ENCODE measurements at regions not wholly inside any gene's neighbourhood (a gene's known extent, or its start where the extent isn't known, plus 50 kb on each side); places are given as distances from the start of the nearest gene placed in this dataset.

DNA sequence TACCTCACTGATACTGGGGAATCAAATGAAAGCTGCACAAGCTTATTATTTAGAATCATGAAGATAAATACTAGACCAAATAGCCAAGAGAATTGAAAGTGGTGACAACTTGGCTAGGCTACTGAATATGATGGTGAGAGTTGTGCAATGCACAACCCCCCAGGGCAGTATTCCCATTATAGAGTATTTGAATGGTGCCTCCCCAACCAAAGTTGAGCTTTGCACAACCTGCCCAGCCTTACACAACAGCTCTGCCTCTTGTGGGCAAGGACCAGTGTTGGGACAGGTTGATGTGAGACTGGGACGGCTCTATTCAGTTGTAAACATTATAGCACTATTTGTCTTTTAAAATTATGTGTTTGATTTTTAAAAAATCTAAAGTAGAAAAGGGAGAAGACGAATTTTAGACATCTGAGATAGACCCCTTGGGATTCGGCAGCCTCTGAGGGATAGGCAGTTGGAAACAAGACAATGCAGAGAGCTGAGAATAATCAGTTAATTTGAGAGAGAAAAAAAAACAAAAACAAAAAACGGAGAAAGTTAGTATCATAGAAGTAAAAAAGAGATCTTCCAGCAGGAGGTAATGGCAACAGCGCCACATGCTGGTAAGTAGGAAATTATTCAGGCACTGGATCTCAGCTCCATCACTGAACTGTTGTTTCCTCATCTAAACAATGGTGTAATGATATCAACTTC lies 91.0 kb upstream of the KCNA3 start:
- Histone ChIP-seq H3K36me3 (ENCODE audit: insufficient read depth, low read length) (no peaks in the 10 kb centered on the region), H3K27me3 (ENCODE audit: insufficient read depth, low read length) (peaks cover 4% of the 10 kb centered on the region; the same call in 1 of the 2 replicates), H3K9ac (ENCODE audit: low read depth, low read length) (no peak overlapping the region), H3K4me3 (ENCODE audit: low read length) (no peak overlapping the region), H3K4me1 (ENCODE audit: insufficient read depth, low read length) (no peaks in the 10 kb centered on the region; the same call in 1 of the 2 replicates), H3K27ac (ENCODE audit: low read depth, low read length) (no peak overlapping the region), H3K9me3 (ENCODE audit: insufficient read depth, low read depth, low read length) (no peaks in the 10 kb centered on the region)
- 31% methylated on average over 4 of the region's 5 CpGs for WGBS

DNA sequence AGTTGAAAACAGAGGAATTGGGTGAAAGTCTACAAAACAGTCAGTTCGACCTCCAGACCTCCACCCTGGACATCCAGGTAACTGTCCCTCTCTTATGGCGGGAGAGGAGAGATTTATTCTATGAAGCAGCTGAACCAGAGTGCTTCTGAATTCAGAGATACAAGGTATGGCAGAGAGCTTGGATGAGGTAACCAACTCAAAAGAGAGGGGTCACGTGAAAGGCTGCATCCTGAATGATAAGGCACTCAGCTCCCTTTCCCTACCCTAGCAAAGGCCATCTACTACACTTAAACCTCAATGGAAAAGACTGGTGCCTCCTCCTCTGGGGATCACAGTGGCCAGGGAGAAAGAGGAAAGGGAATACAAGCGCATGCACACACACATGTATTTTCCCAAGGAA lies 88.4 kb upstream of the KCNA3 start:
- WGBS, result 81% methylated on average over 3 of the region's 4 CpGs
- Histone ChIP-seq H3K27me3 (ENCODE audit: insufficient read depth, low read length) (peaks cover 4% of the 10 kb centered on the region; the same call in 1 of the 2 replicates), H3K36me3 (ENCODE audit: insufficient read depth, low read length) (no peaks in the 10 kb centered on the region), H3K9ac (ENCODE audit: low read depth, low read length) (no peak overlapping the region), H3K27ac (ENCODE audit: low read depth, low read length) (no peak overlapping the region), H3K4me3 (ENCODE audit: low read length) (no peak overlapping the region), H3K4me1 (ENCODE audit: insufficient read depth, low read length) (no peaks in the 10 kb centered on the region; the same call in 1 of the 2 replicates), H3K9me3 (ENCODE audit: insufficient read depth, low read depth, low read length) (no peaks in the 10 kb centered on the region)

DNA sequence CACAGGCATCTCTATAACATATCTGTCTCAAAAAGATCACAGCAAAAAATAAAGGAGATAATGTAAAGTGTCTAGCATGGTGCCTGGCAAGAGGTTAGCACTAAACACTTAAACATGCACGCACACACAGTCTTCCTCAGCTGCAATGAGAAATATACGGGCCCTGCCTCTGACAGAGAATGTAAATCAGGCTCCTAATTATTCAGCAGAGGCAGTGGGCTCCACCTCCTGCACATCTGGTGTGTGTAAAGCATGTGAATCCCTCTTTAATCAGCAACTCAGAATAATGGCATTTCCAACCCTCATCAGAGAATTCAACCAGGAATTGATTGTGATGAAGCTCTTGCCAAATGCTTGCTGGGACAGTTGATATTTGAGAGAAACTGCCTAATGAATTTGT lies 85.6 kb upstream of the KCNA3 start:
- H3K27ac ChIP-seq (ENCODE audit: low read depth, low read length), result no peak overlapping the region
- no peaks in the 10 kb centered on the region for H3K4me1 ChIP-seq (ENCODE audit: insufficient read depth, low read length)
- H3K4me3 ChIP-seq (ENCODE audit: low read length), result no peak overlapping the region
- no peaks in the 10 kb centered on the region for H3K9me3 ChIP-seq (ENCODE audit: insufficient read depth, low read depth, low read length)
- H3K27me3 ChIP-seq (ENCODE audit: insufficient read depth, low read length), result no peaks in the 10 kb centered on the region
- no peak overlapping the region for H3K9ac ChIP-seq (ENCODE audit: low read depth, low read length)
- no peaks in the 10 kb centered on the region for H3K36me3 ChIP-seq (ENCODE audit: insufficient read depth, low read length)
- WGBS, result 72% methylated on average over 2 of the region's 2 CpGs

DNA sequence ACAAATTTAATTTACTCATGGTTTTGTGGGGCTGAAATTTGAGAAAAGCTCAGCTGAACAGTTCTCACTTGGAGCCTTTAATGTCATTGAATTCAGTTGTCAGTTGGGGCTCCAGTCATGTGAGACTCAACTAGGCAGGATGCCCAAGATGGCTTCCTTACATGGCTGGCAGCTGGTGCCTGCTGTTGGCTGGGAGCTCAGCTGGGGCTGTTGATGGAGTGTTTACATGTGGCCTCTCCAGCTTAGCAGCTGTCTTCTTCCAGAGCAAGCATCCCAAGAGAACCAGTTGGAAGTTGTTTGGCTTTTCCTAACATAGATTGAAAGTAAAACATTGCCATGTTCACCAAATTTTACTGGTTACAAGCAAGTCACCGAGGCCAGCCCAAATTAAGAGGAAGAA lies 81.8 kb upstream of the KCNA3 start:
- Histone ChIP-seq H3K4me1 (ENCODE audit: insufficient read depth, low read length) (peaks cover 9% of the 10 kb centered on the region), H3K9ac (ENCODE audit: low read depth, low read length) (no peak overlapping the region), H3K36me3 (ENCODE audit: insufficient read depth, low read length) (no peaks in the 10 kb centered on the region), H3K9me3 (ENCODE audit: insufficient read depth, low read depth, low read length) (no peaks in the 10 kb centered on the region), H3K27me3 (ENCODE audit: insufficient read depth, low read length) (no peaks in the 10 kb centered on the region), H3K27ac (ENCODE audit: low read depth, low read length) (no peak overlapping the region), H3K4me3 (ENCODE audit: low read length) (no peak overlapping the region)
- 91% methylated on average over 1 of the region's 1 CpG for WGBS

DNA sequence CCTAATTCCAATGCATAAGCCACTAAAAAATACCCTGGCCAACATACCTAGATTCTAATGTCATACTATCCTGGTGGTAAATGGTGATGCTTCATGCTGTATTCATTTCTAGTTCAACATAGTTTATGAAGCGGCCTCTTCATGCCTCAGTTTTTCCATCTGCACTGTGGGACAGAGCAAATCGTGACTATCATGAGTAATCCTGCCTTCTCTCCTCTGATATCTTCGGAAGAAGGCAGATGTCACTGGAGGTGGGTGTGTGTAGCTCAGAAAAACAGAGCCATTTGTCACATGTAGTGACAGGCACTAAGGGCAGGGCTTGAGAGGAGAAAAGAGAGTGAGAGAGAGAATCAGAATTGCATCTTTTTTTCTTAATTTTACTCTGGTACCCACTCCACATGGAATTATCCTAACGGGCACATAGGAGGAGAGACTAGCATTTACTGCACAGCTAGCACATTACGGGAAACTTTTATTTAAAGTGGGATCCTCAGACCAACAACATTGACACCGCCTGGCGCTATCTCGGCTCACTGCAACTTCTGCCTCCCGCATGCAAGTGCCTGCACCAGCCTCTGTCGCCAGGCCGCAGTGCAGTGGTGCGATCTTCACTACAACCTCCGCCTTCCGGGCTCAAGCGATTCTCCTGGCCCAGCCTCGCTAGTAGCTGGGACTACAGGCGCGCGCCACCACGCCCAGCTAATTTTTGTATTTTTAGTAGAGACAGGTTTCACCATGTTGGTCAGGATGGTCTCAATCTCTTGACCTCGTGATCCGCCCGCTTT lies 78.4 kb upstream of the KCNA3 start:
- no peaks in the 10 kb centered on the region for H3K9me3 ChIP-seq (ENCODE audit: insufficient read depth, low read depth, low read length)
- H3K9ac ChIP-seq (ENCODE audit: low read depth, low read length), result no peak overlapping the region
- 95% methylated on average over 23 of the region's 23 CpGs for WGBS
- H3K36me3 ChIP-seq (ENCODE audit: insufficient read depth, low read length), result no peaks in the 10 kb centered on the region
- H3K27me3 ChIP-seq (ENCODE audit: insufficient read depth, low read length), result no peaks in the 10 kb centered on the region
- no peak overlapping the region for H3K4me3 ChIP-seq (ENCODE audit: low read length)
- peaks cover 35% of the 10 kb centered on the region for H3K4me1 ChIP-seq (ENCODE audit: insufficient read depth, low read length)
- H3K27ac ChIP-seq (ENCODE audit: low read depth, low read length), result no peak overlapping the region; the same call in 1 of the 2 replicates

DNA sequence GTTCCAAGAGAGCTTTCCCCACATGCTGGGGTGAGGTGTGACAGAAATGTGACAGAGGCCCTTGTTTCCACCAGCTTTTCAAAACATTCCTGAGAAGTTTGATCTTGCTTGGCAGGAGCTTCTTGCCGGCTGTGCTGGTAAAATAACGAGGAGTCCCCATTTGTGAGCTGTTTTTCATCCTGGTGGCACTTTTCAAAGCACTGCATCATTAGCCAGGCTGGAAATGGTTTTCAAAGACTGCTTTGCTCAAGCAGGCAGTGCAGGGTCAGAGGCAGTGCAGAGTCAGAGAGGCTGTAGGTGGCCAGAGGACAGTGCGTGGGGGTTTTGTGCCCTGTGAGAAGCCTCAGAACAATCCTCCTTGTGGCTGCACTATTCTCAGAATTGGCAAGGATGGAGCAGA lies 75.8 kb upstream of the KCNA3 start:
- H3K36me3 ChIP-seq (ENCODE audit: insufficient read depth, low read length), result no peaks in the 10 kb centered on the region
- H3K9me3 ChIP-seq (ENCODE audit: insufficient read depth, low read depth, low read length), result no peaks in the 10 kb centered on the region
- H3K27me3 ChIP-seq (ENCODE audit: insufficient read depth, low read length), result no peaks in the 10 kb centered on the region
- H3K4me1 ChIP-seq (ENCODE audit: insufficient read depth, low read length), result peaks cover 35% of the 10 kb centered on the region
- 70% methylated on average over 3 of the region's 3 CpGs for WGBS
- no peak overlapping the region for H3K27ac ChIP-seq (ENCODE audit: low read depth, low read length)
- no peak overlapping the region for H3K4me3 ChIP-seq (ENCODE audit: low read length)
- H3K9ac ChIP-seq (ENCODE audit: low read depth, low read length), result no peak overlapping the region

DNA sequence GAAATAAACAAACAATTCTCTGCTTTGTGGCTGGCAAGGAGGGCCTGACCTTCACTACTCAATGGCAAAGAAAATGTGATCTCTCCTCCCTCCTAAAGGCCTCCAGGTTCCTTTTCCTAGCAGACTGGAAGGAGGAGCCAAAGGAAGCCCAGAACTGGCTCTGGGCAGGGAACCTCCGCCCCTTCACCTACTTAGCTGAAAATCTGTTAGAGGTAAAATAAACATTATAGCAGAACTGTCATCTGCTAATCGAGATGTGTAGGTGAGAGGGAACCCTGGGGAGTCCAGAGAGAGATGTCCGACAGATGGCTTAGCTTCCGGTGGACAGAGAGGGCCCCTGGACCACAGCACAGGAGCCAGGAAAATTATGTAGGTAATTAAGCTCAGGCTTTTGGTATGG lies 75.2 kb upstream of the KCNA3 start:
- Histone ChIP-seq H3K4me3 (ENCODE audit: low read length) (no peak overlapping the region), H3K9me3 (ENCODE audit: insufficient read depth, low read depth, low read length) (no peaks in the 10 kb centered on the region), H3K36me3 (ENCODE audit: insufficient read depth, low read length) (no peaks in the 10 kb centered on the region), H3K9ac (ENCODE audit: low read depth, low read length) (no peak overlapping the region), H3K4me1 (ENCODE audit: insufficient read depth, low read length) (peaks cover 35% of the 10 kb centered on the region), H3K27ac (ENCODE audit: low read depth, low read length) (no peak overlapping the region), H3K27me3 (ENCODE audit: insufficient read depth, low read length) (no peaks in the 10 kb centered on the region)
- WGBS, result 88% methylated on average over 4 of the region's 4 CpGs

DNA sequence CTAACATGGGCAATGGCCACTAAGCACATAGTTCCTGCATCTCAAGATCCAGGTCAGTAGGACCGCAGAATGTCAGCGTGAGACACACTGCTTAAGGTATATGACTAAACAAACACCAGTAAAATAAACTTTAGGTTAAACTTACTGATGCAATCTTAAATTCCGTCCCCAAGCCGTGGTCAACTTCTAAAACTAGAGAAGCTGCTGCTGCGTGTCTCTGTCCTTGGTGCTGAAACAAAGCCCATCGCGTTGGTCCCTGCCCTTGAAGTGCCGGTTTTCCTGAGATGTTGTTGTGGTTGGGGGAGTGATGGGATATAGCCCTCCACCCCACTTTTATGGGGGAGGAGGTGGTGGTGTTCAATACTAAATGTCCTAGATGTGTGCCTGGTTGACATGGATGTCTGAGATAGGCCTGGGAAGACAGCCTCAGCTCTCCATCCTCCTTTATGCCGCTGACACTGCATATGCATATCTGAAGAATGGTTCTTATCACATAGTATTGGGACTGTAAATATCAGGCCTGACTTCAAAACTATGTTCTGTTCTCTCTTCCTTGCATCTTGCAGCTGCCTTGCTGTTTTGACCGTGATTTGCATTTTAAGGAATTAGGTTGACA lies 72.0 kb upstream of the KCNA3 start:
- 27% methylated on average over 9 of the region's 10 CpGs for WGBS
- Histone ChIP-seq H3K36me3 (ENCODE audit: insufficient read depth, low read length) (no peaks in the 10 kb centered on the region), H3K27me3 (ENCODE audit: insufficient read depth, low read length) (no peaks in the 10 kb centered on the region), H3K9me3 (ENCODE audit: insufficient read depth, low read depth, low read length) (no peaks in the 10 kb centered on the region), H3K4me1 (ENCODE audit: insufficient read depth, low read length) (peaks cover 29% of the 10 kb centered on the region), H3K27ac (ENCODE audit: low read depth, low read length) (no peak overlapping the region), H3K4me3 (ENCODE audit: low read length) (no peak overlapping the region), H3K9ac (ENCODE audit: low read depth, low read length) (no peak overlapping the region)

DNA sequence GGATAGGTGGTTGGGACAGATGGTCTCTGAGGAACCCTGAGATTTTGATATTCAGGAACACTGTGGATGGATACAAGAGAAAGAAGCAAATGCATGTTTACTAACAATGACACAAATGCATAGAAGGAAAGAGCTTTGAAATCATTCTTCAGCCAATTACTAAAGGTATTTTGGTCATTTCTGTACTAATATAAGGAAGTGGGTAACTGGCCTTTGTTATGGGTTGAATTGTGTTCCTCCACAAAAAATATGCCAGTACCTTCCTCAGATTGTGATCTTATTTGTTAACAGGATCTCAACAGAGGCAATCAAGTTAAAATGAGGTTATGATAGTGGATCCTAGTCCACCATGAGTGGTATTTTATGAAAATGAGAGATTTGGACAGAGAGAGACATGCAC lies 68.7 kb upstream of the KCNA3 start:
- Histone ChIP-seq H3K4me1 (ENCODE audit: insufficient read depth, low read length) (no peaks in the 10 kb centered on the region), H3K9me3 (ENCODE audit: insufficient read depth, low read depth, low read length) (no peaks in the 10 kb centered on the region), H3K9ac (ENCODE audit: low read depth, low read length) (no peak overlapping the region), H3K27ac (ENCODE audit: low read depth, low read length) (no peak overlapping the region), H3K27me3 (ENCODE audit: insufficient read depth, low read length) (no peaks in the 10 kb centered on the region), H3K36me3 (ENCODE audit: insufficient read depth, low read length) (no peaks in the 10 kb centered on the region), H3K4me3 (ENCODE audit: low read length) (no peak overlapping the region)

DNA sequence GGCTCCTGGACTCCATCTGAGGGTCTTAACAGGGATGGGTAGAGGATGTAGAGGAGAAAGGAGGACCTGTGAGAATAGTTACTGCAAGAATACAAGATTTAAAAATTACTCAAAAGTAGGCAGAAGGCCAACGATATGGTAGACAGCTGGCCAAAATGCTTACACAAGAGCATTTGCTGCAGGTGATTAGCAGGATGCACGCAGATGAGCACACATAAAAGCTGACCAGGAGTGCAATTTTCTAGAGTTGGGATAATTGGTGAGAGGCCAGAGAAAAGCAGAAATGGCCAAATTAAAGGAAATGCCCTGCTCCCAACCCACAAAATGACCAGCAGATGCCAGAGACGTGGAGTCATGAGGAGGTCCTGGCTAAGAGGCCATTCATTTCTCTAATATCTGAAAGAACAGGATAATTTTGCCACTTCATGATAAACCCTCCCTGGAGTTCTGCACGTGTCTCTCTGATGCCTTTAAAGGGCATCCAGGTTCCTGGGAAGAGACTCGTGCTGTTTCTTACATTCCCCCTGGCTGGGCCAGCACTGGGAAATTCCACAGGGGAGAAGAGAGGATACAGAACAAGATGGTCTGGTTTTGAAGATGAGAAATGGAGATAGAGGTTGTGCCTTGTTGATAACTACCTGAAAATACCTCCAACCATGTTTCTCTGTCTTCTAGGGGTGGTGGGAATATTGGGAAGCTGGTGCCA lies 62.3 kb upstream of the KCNA3 start:
- Histone ChIP-seq H3K27ac (ENCODE audit: low read depth, low read length) (no peak overlapping the region), H3K27me3 (ENCODE audit: insufficient read depth, low read length) (no peaks in the 10 kb centered on the region), H3K9me3 (ENCODE audit: insufficient read depth, low read depth, low read length) (no peaks in the 10 kb centered on the region), H3K36me3 (ENCODE audit: insufficient read depth, low read length) (no peaks in the 10 kb centered on the region), H3K4me1 (ENCODE audit: insufficient read depth, low read length) (no peaks in the 10 kb centered on the region; the same call in 1 of the 2 replicates), H3K4me3 (ENCODE audit: low read length) (no peak overlapping the region), H3K9ac (ENCODE audit: low read depth, low read length) (no peak overlapping the region)
- WGBS, result 85% methylated on average over 5 of the region's 5 CpGs
